ENCODE measurements at regions not wholly inside any gene's neighbourhood (a gene's known extent, or its start where the extent isn't known, plus 50 kb on each side); places are given as distances from the start of the nearest gene placed in this dataset.

DNA sequence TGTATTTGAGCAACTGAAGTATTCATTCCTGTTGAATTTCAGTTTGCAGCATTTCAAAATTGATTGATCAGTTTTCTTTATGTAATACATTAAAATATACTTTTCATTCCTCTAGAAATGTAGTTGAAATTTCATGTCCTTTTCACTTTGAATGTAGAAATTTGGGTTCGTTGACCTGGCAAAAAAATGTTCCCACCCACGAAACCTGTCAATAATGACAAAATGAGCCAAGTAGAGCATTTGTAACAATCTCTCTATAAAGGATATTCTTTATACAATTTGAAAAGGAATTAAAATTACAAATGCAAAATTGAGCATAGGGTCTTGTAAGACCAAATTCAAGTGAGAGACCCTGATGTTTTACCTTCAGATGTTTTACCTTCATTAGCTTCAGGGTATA, 283.9 kb downstream of the ANKRD50 start:
- Mint-ChIP-seq H3K4me1 (peaks cover 19% of the 10 kb centered on the region), H3K36me3 (no peaks in the 10 kb centered on the region), H3K9me3 (no peaks in the 10 kb centered on the region), H3K4me3 (no peak overlapping the region), H3K27ac (no peak overlapping the region), H3K27me3 (ENCODE audit: low read depth) (no peaks in the 10 kb centered on the region)
- CTCF ChIA-PET: no interaction called here
- ATAC-seq (no peak), DNase-seq (ENCODE audit: low spot score) (no peak)
- POLR2A ChIA-PET: no interaction called here
- TF ChIP-seq, protein P1, sequence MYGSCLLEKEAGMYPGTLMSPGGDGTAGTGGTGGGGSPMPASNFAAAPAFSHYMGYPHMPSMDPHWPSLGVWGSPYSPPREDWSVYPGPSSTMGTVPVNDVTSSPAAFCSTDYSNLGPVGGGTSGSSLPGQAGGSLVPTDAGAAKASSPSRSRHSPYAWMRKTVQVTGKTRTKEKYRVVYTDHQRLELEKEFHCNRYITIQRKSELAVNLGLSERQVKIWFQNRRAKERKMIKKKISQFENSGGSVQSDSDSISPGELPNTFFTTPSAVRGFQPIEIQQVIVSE (CRISPR knock-in tag; IDR thresholded peaks at IDR 0.05; ENCODE audit: borderline replicate concordance): no peak
- TF ChIP-seq NFYB (CRISPR knock-in tag; conservative IDR thresholded peaks at IDR 0.05; ENCODE audit: low read depth): no peak
- TF ChIP-seq, protein P2, sequence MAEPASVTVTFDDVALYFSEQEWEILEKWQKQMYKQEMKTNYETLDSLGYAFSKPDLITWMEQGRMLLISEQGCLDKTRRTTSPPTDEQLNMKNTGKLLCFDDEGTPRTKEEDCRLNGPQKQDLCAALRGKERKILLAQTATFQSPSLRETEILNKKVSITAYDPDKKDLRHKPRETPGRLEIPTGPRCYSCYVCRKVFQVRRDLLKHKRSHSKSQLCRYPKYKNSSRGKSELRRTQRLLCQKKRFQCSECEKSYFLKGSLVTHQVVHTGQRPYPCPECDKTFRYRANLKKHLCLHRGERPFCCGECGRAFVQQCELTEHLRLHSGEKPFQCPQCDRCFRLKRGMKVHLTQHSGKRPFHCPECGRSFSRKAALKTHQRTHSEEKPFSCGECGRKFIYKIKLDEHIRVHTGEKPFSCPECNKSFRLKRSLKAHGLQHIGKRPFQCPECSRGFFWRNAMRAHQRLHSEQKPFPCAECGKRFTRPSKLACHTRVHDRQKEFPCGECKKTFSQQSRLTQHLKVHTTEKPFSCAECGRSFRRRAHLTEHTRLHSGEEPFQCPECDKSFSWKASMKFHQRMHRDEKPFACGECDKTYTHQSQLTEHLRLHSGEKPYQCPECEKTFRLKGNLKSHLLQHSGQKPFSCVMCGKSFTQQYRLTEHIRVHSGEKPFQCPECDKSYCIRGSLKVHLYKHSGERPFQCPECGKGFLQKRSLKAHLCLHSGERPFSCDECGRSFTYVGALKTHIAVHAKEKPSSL (CRISPR knock-in tag; conservative IDR thresholded peaks at IDR 0.05): no peak

DNA sequence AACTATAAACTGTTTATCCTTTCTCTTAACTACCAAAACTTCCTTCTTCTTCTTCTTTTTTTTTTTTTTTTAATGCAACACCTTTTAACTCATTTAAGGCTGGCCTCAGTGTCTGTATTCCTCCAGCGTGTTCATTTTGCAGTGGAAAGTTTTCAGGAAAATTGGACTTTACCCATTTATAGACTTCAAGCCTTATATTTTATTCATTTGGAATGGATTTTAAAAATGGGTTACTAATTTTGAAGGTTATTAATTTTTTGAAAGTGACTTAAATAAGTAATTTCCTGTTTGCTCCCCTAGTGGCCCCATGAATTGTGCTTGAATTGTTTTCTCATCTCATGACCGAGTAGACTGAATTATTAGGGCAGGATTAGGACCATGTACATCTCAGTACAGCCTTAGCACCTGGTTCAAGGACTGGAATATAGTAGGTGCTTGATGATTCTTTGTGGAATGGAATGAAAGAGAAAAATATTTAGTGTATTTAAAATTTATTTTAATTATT, 282.7 kb downstream of the ANKRD50 start:
- no peak for DNase-seq (ENCODE audit: low spot score)
- TF ChIP-seq, protein P3, sequence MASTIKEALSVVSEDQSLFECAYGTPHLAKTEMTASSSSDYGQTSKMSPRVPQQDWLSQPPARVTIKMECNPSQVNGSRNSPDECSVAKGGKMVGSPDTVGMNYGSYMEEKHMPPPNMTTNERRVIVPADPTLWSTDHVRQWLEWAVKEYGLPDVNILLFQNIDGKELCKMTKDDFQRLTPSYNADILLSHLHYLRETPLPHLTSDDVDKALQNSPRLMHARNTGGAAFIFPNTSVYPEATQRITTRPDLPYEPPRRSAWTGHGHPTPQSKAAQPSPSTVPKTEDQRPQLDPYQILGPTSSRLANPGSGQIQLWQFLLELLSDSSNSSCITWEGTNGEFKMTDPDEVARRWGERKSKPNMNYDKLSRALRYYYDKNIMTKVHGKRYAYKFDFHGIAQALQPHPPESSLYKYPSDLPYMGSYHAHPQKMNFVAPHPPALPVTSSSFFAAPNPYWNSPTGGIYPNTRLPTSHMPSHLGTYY (CRISPR knock-in tag; IDR thresholded peaks at IDR 0.05): no peak
- TF ChIP-seq ZNF121 (CRISPR knock-in tag; IDR thresholded peaks at IDR 0.05) (no peak), HMGA2 (CRISPR knock-in tag; IDR thresholded peaks at IDR 0.05) (no peak), ETV6 (CRISPR knock-in tag; IDR thresholded peaks at IDR 0.05) (no peak), TCF7 (CRISPR knock-in tag; IDR thresholded peaks at IDR 0.05; ENCODE audit: low read depth) (no peak), SOX15 (CRISPR knock-in tag; IDR thresholded peaks at IDR 0.05) (no peak)
- TF ChIP-seq, protein P4, sequence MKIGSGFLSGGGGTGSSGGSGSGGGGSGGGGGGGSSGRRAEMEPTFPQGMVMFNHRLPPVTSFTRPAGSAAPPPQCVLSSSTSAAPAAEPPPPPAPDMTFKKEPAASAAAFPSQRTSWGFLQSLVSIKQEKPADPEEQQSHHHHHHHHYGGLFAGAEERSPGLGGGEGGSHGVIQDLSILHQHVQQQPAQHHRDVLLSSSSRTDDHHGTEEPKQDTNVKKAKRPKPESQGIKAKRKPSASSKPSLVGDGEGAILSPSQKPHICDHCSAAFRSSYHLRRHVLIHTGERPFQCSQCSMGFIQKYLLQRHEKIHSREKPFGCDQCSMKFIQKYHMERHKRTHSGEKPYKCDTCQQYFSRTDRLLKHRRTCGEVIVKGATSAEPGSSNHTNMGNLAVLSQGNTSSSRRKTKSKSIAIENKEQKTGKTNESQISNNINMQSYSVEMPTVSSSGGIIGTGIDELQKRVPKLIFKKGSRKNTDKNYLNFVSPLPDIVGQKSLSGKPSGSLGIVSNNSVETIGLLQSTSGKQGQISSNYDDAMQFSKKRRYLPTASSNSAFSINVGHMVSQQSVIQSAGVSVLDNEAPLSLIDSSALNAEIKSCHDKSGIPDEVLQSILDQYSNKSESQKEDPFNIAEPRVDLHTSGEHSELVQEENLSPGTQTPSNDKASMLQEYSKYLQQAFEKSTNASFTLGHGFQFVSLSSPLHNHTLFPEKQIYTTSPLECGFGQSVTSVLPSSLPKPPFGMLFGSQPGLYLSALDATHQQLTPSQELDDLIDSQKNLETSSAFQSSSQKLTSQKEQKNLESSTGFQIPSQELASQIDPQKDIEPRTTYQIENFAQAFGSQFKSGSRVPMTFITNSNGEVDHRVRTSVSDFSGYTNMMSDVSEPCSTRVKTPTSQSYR (CRISPR knock-in tag; IDR thresholded peaks at IDR 0.05): no peak
- no peaks in the 10 kb centered on the region for H3K9me3 Mint-ChIP-seq
- no peak for ATAC-seq
- H3K36me3 Mint-ChIP-seq: no peaks in the 10 kb centered on the region
- no peak overlapping the region for H3K4me3 Mint-ChIP-seq
- POLR2A ChIA-PET: no interaction called here
- CTCF ChIA-PET: no interaction called here
- peaks cover 19% of the 10 kb centered on the region for H3K4me1 Mint-ChIP-seq
- H3K27ac Mint-ChIP-seq: no peak overlapping the region
- H3K27me3 Mint-ChIP-seq (ENCODE audit: low read depth): no peaks in the 10 kb centered on the region

DNA sequence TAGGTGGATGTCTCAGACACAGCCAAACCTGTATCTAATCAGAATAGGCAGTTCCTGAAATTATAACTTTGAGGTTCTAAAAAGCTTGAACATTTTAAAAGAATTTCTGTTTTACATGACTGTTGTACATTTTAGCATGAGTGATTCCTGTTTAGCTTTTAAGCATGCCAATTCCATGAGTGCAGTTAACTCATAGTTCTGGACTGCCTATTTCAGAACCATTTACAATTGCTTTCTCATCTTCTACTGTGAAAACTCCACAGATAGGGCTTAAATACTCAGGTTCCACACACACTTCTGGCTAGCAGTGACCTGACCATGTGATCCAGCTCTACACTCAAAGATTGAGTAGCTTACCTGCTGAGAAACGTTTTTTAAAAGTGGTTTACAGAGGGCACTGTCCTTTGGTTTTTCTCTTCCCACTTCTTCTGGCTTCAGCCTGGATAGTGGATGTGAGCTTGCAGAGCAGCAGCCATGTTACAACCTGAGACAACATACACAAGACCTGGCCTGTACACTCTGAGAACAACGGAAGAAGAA, 280.8 kb downstream of the ANKRD50 start:
- Mint-ChIP-seq H3K4me1 (peaks cover 19% of the 10 kb centered on the region), H3K27me3 (ENCODE audit: low read depth) (no peaks in the 10 kb centered on the region), H3K4me3 (no peak overlapping the region), H3K36me3 (no peaks in the 10 kb centered on the region), H3K27ac (no peak overlapping the region; the same call in 1 of the 2 replicates), H3K9me3 (peaks cover 9% of the 10 kb centered on the region)
- no peak for ATAC-seq
- ChIA-PET POLR2A (no interaction called here), CTCF (no interaction called here)
- no peak for DNase-seq (ENCODE audit: low spot score)
- TF ChIP-seq PRRX2 (CRISPR knock-in tag; IDR thresholded peaks at IDR 0.05) (no peak), TEAD1 (CRISPR knock-in tag; IDR thresholded peaks at IDR 0.05) (no peak), CREM (CRISPR knock-in tag; IDR thresholded peaks at IDR 0.05) (no peak), ELF4 (CRISPR knock-in tag; IDR thresholded peaks at IDR 0.05; ENCODE audit: low read depth) (no peak), NFE2L1 (CRISPR knock-in tag; IDR thresholded peaks at IDR 0.05) (no peak), NR1H2 (CRISPR knock-in tag; IDR thresholded peaks at IDR 0.05) (no peak), TEAD4 (CRISPR knock-in tag; IDR thresholded peaks at IDR 0.05) (no peak), ZNF138 (CRISPR knock-in tag; conservative IDR thresholded peaks at IDR 0.05) (no peak), ZNF396 (CRISPR knock-in tag; IDR thresholded peaks at IDR 0.05; ENCODE audit: borderline replicate concordance) (no peak), ATF1 (CRISPR knock-in tag; IDR thresholded peaks at IDR 0.05) (no peak), TCF7 (CRISPR knock-in tag; IDR thresholded peaks at IDR 0.05; ENCODE audit: low read depth) (no peak), SMAD4 (CRISPR knock-in tag; IDR thresholded peaks at IDR 0.05) (no peak)
- TF ChIP-seq, protein P5, sequence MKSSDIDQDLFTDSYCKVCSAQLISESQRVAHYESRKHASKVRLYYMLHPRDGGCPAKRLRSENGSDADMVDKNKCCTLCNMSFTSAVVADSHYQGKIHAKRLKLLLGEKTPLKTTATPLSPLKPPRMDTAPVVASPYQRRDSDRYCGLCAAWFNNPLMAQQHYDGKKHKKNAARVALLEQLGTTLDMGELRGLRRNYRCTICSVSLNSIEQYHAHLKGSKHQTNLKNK (CRISPR knock-in tag; IDR thresholded peaks at IDR 0.05): no peak
- TF ChIP-seq, protein P3 (CRISPR knock-in tag; IDR thresholded peaks at IDR 0.05): no peak
- TF ChIP-seq, protein P6, sequence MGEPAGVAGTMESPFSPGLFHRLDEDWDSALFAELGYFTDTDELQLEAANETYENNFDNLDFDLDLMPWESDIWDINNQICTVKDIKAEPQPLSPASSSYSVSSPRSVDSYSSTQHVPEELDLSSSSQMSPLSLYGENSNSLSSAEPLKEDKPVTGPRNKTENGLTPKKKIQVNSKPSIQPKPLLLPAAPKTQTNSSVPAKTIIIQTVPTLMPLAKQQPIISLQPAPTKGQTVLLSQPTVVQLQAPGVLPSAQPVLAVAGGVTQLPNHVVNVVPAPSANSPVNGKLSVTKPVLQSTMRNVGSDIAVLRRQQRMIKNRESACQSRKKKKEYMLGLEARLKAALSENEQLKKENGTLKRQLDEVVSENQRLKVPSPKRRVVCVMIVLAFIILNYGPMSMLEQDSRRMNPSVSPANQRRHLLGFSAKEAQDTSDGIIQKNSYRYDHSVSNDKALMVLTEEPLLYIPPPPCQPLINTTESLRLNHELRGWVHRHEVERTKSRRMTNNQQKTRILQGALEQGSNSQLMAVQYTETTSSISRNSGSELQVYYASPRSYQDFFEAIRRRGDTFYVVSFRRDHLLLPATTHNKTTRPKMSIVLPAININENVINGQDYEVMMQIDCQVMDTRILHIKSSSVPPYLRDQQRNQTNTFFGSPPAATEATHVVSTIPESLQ (CRISPR knock-in tag; IDR thresholded peaks at IDR 0.05): no peak

Measured in WTC11 (cell line).